ENCODE measurements at regions not wholly inside any gene's neighbourhood (a gene's known extent, or its start where the extent isn't known, plus 50 kb on each side); places are given as distances from the start of the nearest gene placed in this dataset.

- TF ChIP-seq CTCF (IDR thresholded peaks at IDR 0.05): no peak
- no peak for TF ChIP-seq POLR2AphosphoS5 (IDR thresholded peaks at IDR 0.05)
- no peak for TF ChIP-seq POLR2A (IDR thresholded peaks at IDR 0.05)
- Histone ChIP-seq H3K4me3 (no peak overlapping the region), H3K9me3 (no peaks in the 10 kb centered on the region), H3K27me3 (no peaks in the 10 kb centered on the region), H3K4me1 (no peaks in the 10 kb centered on the region), H3K27ac (no peak overlapping the region), H3K36me3 (no peaks in the 10 kb centered on the region)
- intact Hi-C loops (cut with DNase I; ENCODE audit: low total_unique reads): no loop called here
- DNase-seq (ENCODE audit: low spot score in 2 of 2): no peak
Measured at GRCh38 chr4:77220828-77221613, 64.0 kb downstream of the CCNG2 start.

GRCh38 chr4:77225022-77225421 lies 68.0 kb downstream of the CCNG2 start:
- H3K4me3 ChIP-seq: no peak overlapping the region
- peaks cover 13 to 22% of the 10 kb centered on the region in 2 donors for H3K9me3 ChIP-seq
- TF ChIP-seq POLR2A (IDR thresholded peaks at IDR 0.05) (no peak), CTCF (IDR thresholded peaks at IDR 0.05) (no peak), POLR2AphosphoS5 (IDR thresholded peaks at IDR 0.05) (no peak)
- H3K36me3 ChIP-seq: no peaks in the 10 kb centered on the region
- DNase-seq (ENCODE audit: low spot score in 2 of 2): no peak
- no peak overlapping the region for H3K27ac ChIP-seq
- intact Hi-C loops (cut with DNase I; ENCODE audit: low total_unique reads): no loop called here
- H3K4me1 ChIP-seq: no peaks in the 10 kb centered on the region
- no peaks in the 10 kb centered on the region for H3K27me3 ChIP-seq

- intact Hi-C loops (cut with DNase I; ENCODE audit: low total_unique reads): no loop called here
- H3K27ac ChIP-seq: no peak overlapping the region
- H3K27me3 ChIP-seq: no peaks in the 10 kb centered on the region
- no peak for DNase-seq (ENCODE audit: low spot score in 2 of 2)
- H3K4me3 ChIP-seq: no peak overlapping the region
- H3K36me3 ChIP-seq: no peaks in the 10 kb centered on the region
- TF ChIP-seq POLR2AphosphoS5 (IDR thresholded peaks at IDR 0.05) (no peak), POLR2A (IDR thresholded peaks at IDR 0.05) (no peak), CTCF (IDR thresholded peaks at IDR 0.05) (no peak)
- H3K9me3 ChIP-seq: peaks cover 13 to 22% of the 10 kb centered on the region in 2 donors
- no peaks in the 10 kb centered on the region for H3K4me1 ChIP-seq
Measured at GRCh38 chr4:77226939-77227705, 70.1 kb downstream of the CCNG2 start.

- no peaks in the 10 kb centered on the region for H3K27me3 ChIP-seq
- no peaks in the 10 kb centered on the region for H3K4me1 ChIP-seq
- no peak overlapping the region for H3K4me3 ChIP-seq
- H3K36me3 ChIP-seq: no peaks in the 10 kb centered on the region
- intact Hi-C loops (cut with DNase I; ENCODE audit: low total_unique reads): no loop called here
- no peak overlapping the region for H3K27ac ChIP-seq
- H3K9me3 ChIP-seq: peaks cover 13 to 22% of the 10 kb centered on the region in 2 donors
- no peak for DNase-seq (ENCODE audit: low spot score in 2 of 2)
- no peak for TF ChIP-seq POLR2AphosphoS5 (IDR thresholded peaks at IDR 0.05)
- TF ChIP-seq POLR2A (IDR thresholded peaks at IDR 0.05): no peak
- TF ChIP-seq CTCF (IDR thresholded peaks at IDR 0.05): no peak
Measured at GRCh38 chr4:77229433-77229832, 72.4 kb downstream of the CCNG2 start.

- Histone ChIP-seq H3K4me3 (no peak overlapping the region), H3K27me3 (no peaks in the 10 kb centered on the region), H3K4me1 (no peaks in the 10 kb centered on the region), H3K27ac (no peak overlapping the region), H3K9me3 (peaks cover 6 to 10% of the 10 kb centered on the region in 2 donors), H3K36me3 (no peaks in the 10 kb centered on the region)
- TF ChIP-seq POLR2A (IDR thresholded peaks at IDR 0.05): no peak
- DNase-seq (ENCODE audit: low spot score in 2 of 2): no peak
- intact Hi-C loops (cut with DNase I; ENCODE audit: low total_unique reads): no loop called here
Measured at GRCh38 chr4:77232653-77233052, 75.6 kb downstream of the CCNG2 start.
